GM23248 (cell line): ENCODE measurements at regions not wholly inside any gene's neighbourhood (a gene's known extent, or its start where the extent isn't known, plus 50 kb on each side); places are given as distances from the start of the nearest gene placed in this dataset.

Experiments used
- DNase-seq: peaks from one replicate; pipeline ENCODE4 v3.0.0-alpha.2; 2015
- H2AFZ ChIP-seq: fragments of 200-600 bp; sonication (generic); 2 replicates; pipeline ENCODE4 v1.6.1; 2016; ENCODE audit warnings: antibody characterized with exemption
- H3F3A ChIP-seq: fragments of 200-600 bp; sonication (generic); 2 replicates; pipeline ENCODE4 v1.6.1; 2016; ENCODE audit warnings: mild to moderate bottlenecking, antibody characterized with exemption, mixed run types; ENCODE audit not compliant: insufficient read depth
- H3K27ac ChIP-seq: fragments of 200-600 bp; sonication (generic); 2 replicates; pipeline ENCODE4 v1.5.1; 2016; ENCODE audit warnings: mild to moderate bottlenecking
- H3K27me3 ChIP-seq: fragments of 200-600 bp; sonication (generic); replicated peaks from 2 replicates; pipeline ENCODE4 v1.6.1; 2016; ENCODE audit warnings: mild to moderate bottlenecking; ENCODE audit not compliant: insufficient read depth
- H3K36me3 ChIP-seq: fragments of 200-600 bp; sonication (generic); 2 replicates; pipeline ENCODE4 v1.6.1; 2016; ENCODE audit warnings: low read depth, mild to moderate bottlenecking
- H3K4me1 ChIP-seq: fragments of 200-600 bp; sonication (generic); 2 replicates; pipeline ENCODE4 v1.6.1; 2016; ENCODE audit warnings: mild to moderate bottlenecking; ENCODE audit not compliant: insufficient read depth
- H3K4me2 ChIP-seq: fragments of 200-600 bp; sonication (generic); one replicate; pipeline ENCODE4 v1.6.1; 2016; ENCODE audit warnings: mild to moderate bottlenecking; ENCODE audit not compliant: unreplicated experiment
- H3K4me3 ChIP-seq: fragments of 200-600 bp; sonication (generic); 2 replicates; pipeline ENCODE4 v1.5.1; 2016; ENCODE audit warnings: mild to moderate bottlenecking
- H3K79me2 ChIP-seq: fragments of 200-600 bp; sonication (generic); 2 replicates; pipeline ENCODE4 v1.6.1; 2016; ENCODE audit warnings: mild to moderate bottlenecking; ENCODE audit not compliant: insufficient read depth
- H3K9ac ChIP-seq: fragments of 200-600 bp; sonication (generic); 2 replicates; pipeline ENCODE4 v1.6.1; 2016; ENCODE audit warnings: mild to moderate bottlenecking
- H3K9me2 ChIP-seq: fragments of 200-600 bp; sonication (generic); 2 replicates; pipeline ENCODE4 v1.6.1; 2016; ENCODE audit warnings: mixed run types, mild to moderate bottlenecking, moderate library complexity; ENCODE audit not compliant: insufficient read depth
- H3K9me3 ChIP-seq: fragments of 200-600 bp; sonication (generic); one replicate; pipeline ENCODE4 v1.6.1; 2017; ENCODE audit warnings: low read depth
- H4K20me1 ChIP-seq: fragments of 200-600 bp; sonication (generic); 2 replicates; pipeline ENCODE4 v1.6.0; 2016; ENCODE audit not compliant: insufficient read depth
- EZH2 ChIP-seq: fragments of 200-600 bp; sonication (generic); IDR thresholded peaks from 2 replicates; pipeline ENCODE4 v1.6.1; 2018; ENCODE audit warnings: antibody characterized with exemption, mild to moderate bottlenecking; ENCODE audit not compliant: insufficient read depth, poor library complexity, severe bottlenecking
- EZH2phosphoT487 ChIP-seq: fragments of 200-600 bp; sonication (generic); IDR thresholded peaks from 2 replicates; pipeline ENCODE4 v1.6.1; 2018; ENCODE audit warnings: antibody characterized with exemption, moderate library complexity, mild to moderate bottlenecking, low read depth; ENCODE audit not compliant: insufficient read depth
- WGBS, 2 experiments: methylation state at CpG; one replicate each; pipeline ENCODE4 v1.1.6; 2015 to 2017; ENCODE audit warnings: low lambda C conversion rate in 2 of 2, low coverage in 1 of 2; ENCODE audit errors: missing lambda C conversion rate in 2 of 2; 5-methylcytosine and 5-hydroxymethylcytosine counted together
- in situ Hi-C: fragments of 300-500 bp; cut with MboI; formaldehyde crosslinking; loops from 2 replicates; pipeline ENCODE4 v1.15.0; 2020

DNA sequence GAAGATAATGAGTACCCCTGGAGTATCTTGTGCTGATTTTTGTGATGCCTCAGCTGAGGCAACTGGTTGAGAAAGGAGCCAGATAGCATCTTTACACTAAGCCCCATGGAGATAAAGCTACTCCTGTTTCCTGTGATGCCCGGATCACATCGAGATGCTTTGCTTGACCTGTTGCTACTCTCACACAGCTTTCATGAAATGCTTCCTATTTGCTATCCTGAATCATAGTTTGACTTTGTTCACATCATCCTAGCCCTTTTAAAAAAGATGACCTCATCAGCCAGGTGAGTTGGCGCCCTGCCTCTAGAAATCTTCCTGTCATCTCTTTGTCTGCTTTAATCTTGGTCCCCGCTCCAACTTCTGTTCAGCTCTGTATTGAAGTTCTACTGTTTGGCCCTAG is 409.6 kb upstream of the TBL1XR1 start:
- no peaks in the 10 kb centered on the region for H3K4me1 ChIP-seq
- H3F3A ChIP-seq = no peaks in the 10 kb centered on the region
- DNase-seq = no peak
- no peak overlapping the region for H3K4me2 ChIP-seq
- H3K27ac ChIP-seq = no peak overlapping the region
- in situ Hi-C loops = no loop called here
- H4K20me1 ChIP-seq = no peaks in the 10 kb centered on the region
- H3K27me3 ChIP-seq = no peaks in the 10 kb centered on the region
- no peak overlapping the region for H2AFZ ChIP-seq
- no peaks in the 10 kb centered on the region for H3K9me3 ChIP-seq
- H3K79me2 ChIP-seq = no peaks in the 10 kb centered on the region
- TF ChIP-seq EZH2 = no peak
- TF ChIP-seq EZH2phosphoT487 = no peak
- H3K4me3 ChIP-seq = no peak overlapping the region
- no peaks in the 10 kb centered on the region for H3K36me3 ChIP-seq
- no peak overlapping the region for H3K9ac ChIP-seq
- WGBS, 2 experiments = 94 to 98% methylated on average over 4 of the region's 4 CpGs
- H3K9me2 ChIP-seq = no peaks in the 10 kb centered on the region

DNA sequence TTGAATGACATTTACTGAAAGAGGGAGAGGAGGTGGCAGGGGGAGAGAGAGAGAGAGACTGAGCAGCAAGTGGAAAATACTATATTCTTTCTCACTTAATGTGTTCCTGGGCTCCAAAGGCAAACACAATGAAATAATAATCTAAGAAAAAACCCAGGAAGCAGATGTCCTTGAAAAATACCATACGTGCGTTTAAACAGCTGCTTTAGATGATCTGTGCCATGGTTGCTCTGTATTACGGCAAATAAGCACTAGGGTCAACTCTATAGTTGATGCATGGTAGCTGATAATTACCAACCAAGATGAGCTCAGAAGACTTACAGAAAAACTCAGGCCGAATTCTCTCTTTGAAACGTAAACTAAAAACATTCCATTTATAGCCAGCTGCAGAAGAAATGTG is 410.3 kb upstream of the TBL1XR1 start:
- Histone ChIP-seq H3F3A (no peaks in the 10 kb centered on the region), H3K79me2 (no peaks in the 10 kb centered on the region), H3K9me2 (no peaks in the 10 kb centered on the region), H3K36me3 (no peaks in the 10 kb centered on the region), H3K4me1 (no peaks in the 10 kb centered on the region), H3K27ac (no peak overlapping the region), H4K20me1 (no peaks in the 10 kb centered on the region), H3K27me3 (no peaks in the 10 kb centered on the region), H3K4me3 (no peak overlapping the region), H3K4me2 (no peak overlapping the region), H2AFZ (no peak overlapping the region), H3K9me3 (no peaks in the 10 kb centered on the region), H3K9ac (no peak overlapping the region)
- in situ Hi-C loops = no loop called here
- TF ChIP-seq EZH2 (no peak), EZH2phosphoT487 (no peak)
- WGBS, 2 experiments = 49 to 53% methylated on average over 5 of the region's 5 CpGs
- DNase-seq = no peak

GRCh38 chr3:177608443-177608842 is 411.2 kb upstream of the TBL1XR1 start:
- no peak for TF ChIP-seq EZH2phosphoT487
- 80 to 83% methylated on average over 1 of the region's 1 CpG for WGBS, 2 experiments
- in situ Hi-C loops = no loop called here
- no peak overlapping the region for H3K27ac ChIP-seq
- no peaks in the 10 kb centered on the region for H3K36me3 ChIP-seq
- H2AFZ ChIP-seq = no peak overlapping the region
- H3K79me2 ChIP-seq = no peaks in the 10 kb centered on the region
- no peak for DNase-seq
- no peak overlapping the region for H3K4me3 ChIP-seq
- no peak overlapping the region for H3K4me2 ChIP-seq
- no peaks in the 10 kb centered on the region for H3K27me3 ChIP-seq
- no peak overlapping the region for H3K9ac ChIP-seq
- no peaks in the 10 kb centered on the region for H3F3A ChIP-seq
- H3K9me3 ChIP-seq = no peaks in the 10 kb centered on the region
- no peaks in the 10 kb centered on the region for H3K9me2 ChIP-seq
- no peaks in the 10 kb centered on the region for H4K20me1 ChIP-seq
- H3K4me1 ChIP-seq = no peaks in the 10 kb centered on the region

DNA sequence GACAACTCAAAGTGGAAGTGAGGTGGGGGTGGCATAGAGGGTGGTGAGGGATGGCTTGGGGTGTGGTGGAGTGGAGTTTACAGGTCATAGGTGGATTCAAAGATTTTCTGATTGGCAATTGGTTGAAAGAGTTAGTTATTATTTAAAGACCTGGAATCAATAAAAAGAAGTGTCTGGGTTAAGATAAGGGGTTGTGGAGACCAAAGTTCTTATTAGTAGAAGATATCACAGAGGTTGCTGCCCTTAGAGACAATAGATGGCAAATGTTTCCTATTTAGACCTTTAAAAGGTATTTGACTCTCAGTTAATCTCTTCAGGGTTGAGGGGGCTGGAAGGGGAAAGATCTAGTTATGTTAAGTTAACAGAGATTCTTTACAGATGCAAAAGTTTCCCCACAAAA is 412.3 kb upstream of the TBL1XR1 start:
- Histone ChIP-seq H2AFZ (no peak overlapping the region), H3K27ac (no peak overlapping the region), H3K9me3 (no peaks in the 10 kb centered on the region), H3K4me2 (no peak overlapping the region), H3K36me3 (no peaks in the 10 kb centered on the region), H3K4me1 (0 out of 2 replicates have a peak, but pooled peaks cover 2% of the 10 kb centered on the region), H3K79me2 (no peaks in the 10 kb centered on the region), H3K9me2 (no peaks in the 10 kb centered on the region), H3K9ac (no peak overlapping the region), H3K27me3 (no peaks in the 10 kb centered on the region), H3F3A (no peaks in the 10 kb centered on the region), H3K4me3 (no peak overlapping the region), H4K20me1 (no peaks in the 10 kb centered on the region)
- in situ Hi-C loops = no loop called here
- no peak for DNase-seq
- TF ChIP-seq EZH2 (no peak), EZH2phosphoT487 (no peak)

DNA sequence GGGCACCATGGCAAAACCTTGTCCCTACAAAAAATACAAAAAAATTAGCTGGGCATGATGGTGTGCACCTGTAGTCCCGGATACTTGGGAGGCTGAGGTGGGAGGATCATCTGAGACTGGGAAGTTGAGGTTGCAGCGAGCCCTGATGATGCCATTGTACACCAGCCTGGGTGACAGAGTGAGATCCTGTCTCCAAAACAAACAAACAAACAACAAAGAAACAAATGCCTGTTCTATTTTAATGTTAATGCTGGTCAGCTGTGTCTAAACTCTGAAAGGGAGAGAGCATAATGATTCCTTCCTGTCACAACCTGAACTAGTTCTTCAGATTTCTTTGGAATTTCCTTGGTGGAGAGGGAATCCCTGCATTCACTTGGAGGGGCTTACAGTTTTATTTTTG is 413.0 kb upstream of the TBL1XR1 start:
- H3K9me3 ChIP-seq = no peaks in the 10 kb centered on the region

More for the DNA sequence above, 413.0 kb upstream of the TBL1XR1 start:
- Histone ChIP-seq H3K4me2 (no peak overlapping the region), H3K27me3 (no peaks in the 10 kb centered on the region), H3K9ac (no peak overlapping the region), H3K27ac (no peak overlapping the region), H3F3A (0 out of 2 replicates have a peak, but pooled peaks cover 5% of the 10 kb centered on the region), H3K79me2 (no peaks in the 10 kb centered on the region), H3K36me3 (no peaks in the 10 kb centered on the region), H3K9me2 (no peaks in the 10 kb centered on the region), H3K4me1 (peaks cover 8% of the 10 kb centered on the region; the same call in 1 of the 2 replicates), H3K4me3 (no peak overlapping the region), H2AFZ (no peak overlapping the region), H4K20me1 (no peaks in the 10 kb centered on the region)
- no peak for TF ChIP-seq EZH2
- no peak for TF ChIP-seq EZH2phosphoT487
- in situ Hi-C loops = no loop called here
- WGBS, 2 experiments = 67 to 80% methylated on average over 2 of the region's 2 CpGs
- DNase-seq = no peak
